ENCODE measurements at regions not wholly inside any gene's neighbourhood (a gene's known extent, or its start where the extent isn't known, plus 50 kb on each side); places are given as distances from the start of the nearest gene placed in this dataset.

GRCh38 chr1:25038699-25039098, 108.6 kb upstream of the RUNX3 start:
- TF ChIP-seq CTCF (conservative IDR thresholded peaks at IDR 0.05 in 1 of 2, IDR thresholded peaks at IDR 0.05 in 1 of 2; ENCODE audit: low read depth in 1 of 2, low read length in 2 of 2) (no peak), EZH2 (IDR thresholded peaks at IDR 0.05; ENCODE audit: low read length, missing control alignments) (no peak)
- H3K4me1 ChIP-seq (ENCODE audit: control insufficient read depth, extremely low read depth, insufficient read depth, low read length): no peaks in the 10 kb centered on the region
- no peak for DNase-seq (ENCODE audit: low read depth in 2 of 2)

GRCh38 chr1:25037174-25038074, 107.3 kb upstream of the RUNX3 start:
- H2AFZ ChIP-seq (ENCODE audit: low read length): no peak overlapping the region
- H3K36me3 ChIP-seq (ENCODE audit: control insufficient read depth, insufficient read depth, low read length): no peaks in the 10 kb centered on the region
- no peak overlapping the region for H3K4me3 ChIP-seq (replicated peaks in 1 of 4; ENCODE audit: control extremely low read depth in 1 of 4, insufficient read depth in 1 of 4, low read depth in 3 of 4, low read length in 4 of 4)
- H4K20me1 ChIP-seq (ENCODE audit: control insufficient read depth, extremely low read depth, insufficient read depth, low read length): no peaks in the 10 kb centered on the region
- no peaks in the 10 kb centered on the region for H3K27me3 ChIP-seq (ENCODE audit: control insufficient read depth, insufficient read depth, low read length)
- no peaks in the 10 kb centered on the region for H3K4me1 ChIP-seq (ENCODE audit: control insufficient read depth, extremely low read depth, insufficient read depth, low read length)
- no peak overlapping the region for H3K27ac ChIP-seq (ENCODE audit: insufficient read depth, low read length)
- no peak overlapping the region for H3K4me2 ChIP-seq (ENCODE audit: extremely low read depth, insufficient read depth, low read length)
- no peaks in the 10 kb centered on the region for H3K9me3 ChIP-seq (ENCODE audit: control insufficient read depth, insufficient read depth, low read depth, low read length)
- H3K79me2 ChIP-seq (ENCODE audit: control insufficient read depth, insufficient read depth, low read length): no peaks in the 10 kb centered on the region
- H3K9ac ChIP-seq (ENCODE audit: insufficient read depth, low read length): no peak overlapping the region
- TF ChIP-seq EZH2 (IDR thresholded peaks at IDR 0.05; ENCODE audit: low read length, missing control alignments) (no peak), CTCF (conservative IDR thresholded peaks at IDR 0.05 in 1 of 2, IDR thresholded peaks at IDR 0.05 in 1 of 2; ENCODE audit: low read depth in 1 of 2, low read length in 2 of 2) (peak; percentile 57 to 60)
- DNase-seq (ENCODE audit: low read depth in 2 of 2): peak; percentile 11 to 13

More at GRCh38 chr1:25038699-25039098, 108.6 kb upstream of the RUNX3 start:
- Histone ChIP-seq H3K4me2 (ENCODE audit: extremely low read depth, insufficient read depth, low read length) (no peak overlapping the region), H3K27ac (ENCODE audit: insufficient read depth, low read length) (no peak overlapping the region), H4K20me1 (ENCODE audit: control insufficient read depth, extremely low read depth, insufficient read depth, low read length) (no peaks in the 10 kb centered on the region), H2AFZ (ENCODE audit: low read length) (no peak overlapping the region), H3K4me3 (replicated peaks in 1 of 4; ENCODE audit: control extremely low read depth in 1 of 4, insufficient read depth in 1 of 4, low read depth in 3 of 4, low read length in 4 of 4) (no peak overlapping the region), H3K79me2 (ENCODE audit: control insufficient read depth, insufficient read depth, low read length) (no peaks in the 10 kb centered on the region), H3K36me3 (ENCODE audit: control insufficient read depth, insufficient read depth, low read length) (no peaks in the 10 kb centered on the region), H3K9me3 (ENCODE audit: control insufficient read depth, insufficient read depth, low read depth, low read length) (no peaks in the 10 kb centered on the region), H3K9ac (ENCODE audit: insufficient read depth, low read length) (no peak overlapping the region), H3K27me3 (ENCODE audit: control insufficient read depth, insufficient read depth, low read length) (no peaks in the 10 kb centered on the region)

GRCh38 chr1:25036117-25036546, 106.1 kb upstream of the RUNX3 start:
- no peak for DNase-seq (ENCODE audit: low read depth in 2 of 2)
- Histone ChIP-seq H3K79me2 (ENCODE audit: control insufficient read depth, insufficient read depth, low read length) (no peaks in the 10 kb centered on the region), H3K4me3 (replicated peaks in 1 of 4; ENCODE audit: control extremely low read depth in 1 of 4, insufficient read depth in 1 of 4, low read depth in 3 of 4, low read length in 4 of 4) (no peak overlapping the region), H3K27me3 (ENCODE audit: control insufficient read depth, insufficient read depth, low read length) (no peaks in the 10 kb centered on the region), H3K9me3 (ENCODE audit: control insufficient read depth, insufficient read depth, low read depth, low read length) (no peaks in the 10 kb centered on the region), H3K36me3 (ENCODE audit: control insufficient read depth, insufficient read depth, low read length) (no peaks in the 10 kb centered on the region), H4K20me1 (ENCODE audit: control insufficient read depth, extremely low read depth, insufficient read depth, low read length) (no peaks in the 10 kb centered on the region), H3K4me2 (ENCODE audit: extremely low read depth, insufficient read depth, low read length) (no peak overlapping the region), H3K9ac (ENCODE audit: insufficient read depth, low read length) (no peak overlapping the region), H3K4me1 (ENCODE audit: control insufficient read depth, extremely low read depth, insufficient read depth, low read length) (no peaks in the 10 kb centered on the region), H2AFZ (ENCODE audit: low read length) (no peak overlapping the region), H3K27ac (ENCODE audit: insufficient read depth, low read length) (no peak overlapping the region)
- TF ChIP-seq CTCF (conservative IDR thresholded peaks at IDR 0.05 in 1 of 2, IDR thresholded peaks at IDR 0.05 in 1 of 2; ENCODE audit: low read depth in 1 of 2, low read length in 2 of 2): no peak
- TF ChIP-seq EZH2 (IDR thresholded peaks at IDR 0.05; ENCODE audit: low read length, missing control alignments): no peak
